ENCODE measurements at regions not wholly inside any gene's neighbourhood (a gene's known extent, or its start where the extent isn't known, plus 50 kb on each side); places are given as distances from the start of the nearest gene placed in this dataset.

DNA sequence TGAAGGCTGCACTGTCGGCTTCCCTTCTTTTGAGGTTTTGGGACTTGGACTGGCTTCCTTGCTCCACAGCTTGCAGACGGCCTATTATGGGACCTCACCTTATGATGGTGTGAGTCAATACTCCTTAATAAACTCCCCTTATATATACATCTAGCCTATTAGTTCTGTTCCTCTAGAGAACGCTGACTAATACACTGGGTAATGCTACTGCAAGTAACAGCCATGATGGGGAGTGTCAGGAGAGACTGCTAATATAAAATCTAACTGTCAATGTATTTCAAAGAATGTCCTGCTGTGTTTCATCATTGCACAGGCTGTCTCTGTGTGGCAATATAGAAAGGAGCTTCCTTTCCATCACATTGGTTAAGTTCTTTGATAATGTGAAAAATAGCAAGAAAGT is 57.7 kb upstream of the UST start:
- TF ChIP-seq, protein P1, sequence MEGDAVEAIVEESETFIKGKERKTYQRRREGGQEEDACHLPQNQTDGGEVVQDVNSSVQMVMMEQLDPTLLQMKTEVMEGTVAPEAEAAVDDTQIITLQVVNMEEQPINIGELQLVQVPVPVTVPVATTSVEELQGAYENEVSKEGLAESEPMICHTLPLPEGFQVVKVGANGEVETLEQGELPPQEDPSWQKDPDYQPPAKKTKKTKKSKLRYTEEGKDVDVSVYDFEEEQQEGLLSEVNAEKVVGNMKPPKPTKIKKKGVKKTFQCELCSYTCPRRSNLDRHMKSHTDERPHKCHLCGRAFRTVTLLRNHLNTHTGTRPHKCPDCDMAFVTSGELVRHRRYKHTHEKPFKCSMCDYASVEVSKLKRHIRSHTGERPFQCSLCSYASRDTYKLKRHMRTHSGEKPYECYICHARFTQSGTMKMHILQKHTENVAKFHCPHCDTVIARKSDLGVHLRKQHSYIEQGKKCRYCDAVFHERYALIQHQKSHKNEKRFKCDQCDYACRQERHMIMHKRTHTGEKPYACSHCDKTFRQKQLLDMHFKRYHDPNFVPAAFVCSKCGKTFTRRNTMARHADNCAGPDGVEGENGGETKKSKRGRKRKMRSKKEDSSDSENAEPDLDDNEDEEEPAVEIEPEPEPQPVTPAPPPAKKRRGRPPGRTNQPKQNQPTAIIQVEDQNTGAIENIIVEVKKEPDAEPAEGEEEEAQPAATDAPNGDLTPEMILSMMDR (IDR thresholded peaks at IDR 0.05; ENCODE audit: low read depth, low read length): no peak
- TF ChIP-seq POLR2A (IDR thresholded peaks at IDR 0.05; ENCODE audit: extremely low read depth, insufficient read length): no peak
- TF ChIP-seq, protein P2, sequence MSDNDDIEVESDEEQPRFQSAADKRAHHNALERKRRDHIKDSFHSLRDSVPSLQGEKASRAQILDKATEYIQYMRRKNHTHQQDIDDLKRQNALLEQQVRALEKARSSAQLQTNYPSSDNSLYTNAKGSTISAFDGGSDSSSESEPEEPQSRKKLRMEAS (IDR thresholded peaks at IDR 0.05; ENCODE audit: low read depth, low read length): no peak
- TF ChIP-seq MYC (IDR thresholded peaks at IDR 0.05; ENCODE audit: low read depth, low read length): no peak
